ENCODE measurements at regions not wholly inside any gene's neighbourhood (a gene's known extent, or its start where the extent isn't known, plus 50 kb on each side); places are given as distances from the start of the nearest gene placed in this dataset.
A peak's percentile ranks its signal among the peaks of the same experiment; 100 is the strongest.
"Not testable (repeated sequence)": the region's sequence is repeated elsewhere in the genome, so short reads cannot be mapped to it uniquely, and the experiment has no call there.

GRCh38 chr3:55297245-55297644 is 189.9 kb downstream of the WNT5A start:
- no peak for DNase-seq (ENCODE audit: low spot score)

- DNase-seq (ENCODE audit: low spot score) = no peak
These were observed 190.3 kb downstream of the WNT5A start for GRCh38 chr3:55296791-55297190.

DNA sequence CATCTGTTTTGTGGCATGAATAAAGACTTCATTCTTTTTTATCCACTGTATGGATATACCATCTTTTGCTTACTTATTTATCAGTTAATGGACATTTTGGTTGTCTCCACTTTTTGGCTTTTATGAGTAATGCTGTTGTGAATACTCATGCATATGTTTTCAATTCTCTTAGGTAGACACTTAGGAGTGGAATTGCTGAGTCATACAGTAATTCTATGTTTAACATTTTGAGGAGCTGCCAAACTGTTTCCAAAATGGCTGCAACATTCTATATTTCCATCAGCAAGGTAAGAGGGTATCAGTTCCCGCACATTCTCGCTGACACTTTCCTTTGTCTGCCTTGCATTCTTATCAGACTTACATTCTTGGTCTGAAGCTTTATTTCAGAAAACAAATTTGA is 191.1 kb downstream of the WNT5A start:
- DNase-seq (ENCODE audit: low spot score) = no peak

GRCh38 chr3:55294557-55294956 is 192.5 kb downstream of the WNT5A start:
- no peak for DNase-seq (ENCODE audit: low spot score)

DNA sequence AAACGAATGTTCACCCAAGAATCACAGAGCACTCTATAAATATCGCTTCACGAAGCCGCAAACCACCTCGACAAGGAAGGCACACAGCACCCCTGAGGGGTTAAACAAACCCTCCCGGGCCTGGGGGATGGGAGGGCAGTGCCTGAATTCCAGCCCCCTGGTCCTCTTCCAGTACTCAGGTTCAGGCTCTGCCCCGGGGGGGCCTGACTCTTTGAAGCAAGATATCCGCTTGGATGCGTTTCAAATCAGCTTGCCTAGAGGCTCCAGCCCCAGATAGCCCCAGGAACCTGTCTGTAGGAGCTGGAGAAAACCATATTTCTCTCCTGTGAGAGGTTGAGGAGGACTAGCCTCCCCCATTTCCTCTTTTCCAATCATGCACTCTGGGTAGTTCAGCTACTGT is 194.7 kb downstream of the WNT5A start:
- no peak for DNase-seq (ENCODE audit: low spot score)

DNA sequence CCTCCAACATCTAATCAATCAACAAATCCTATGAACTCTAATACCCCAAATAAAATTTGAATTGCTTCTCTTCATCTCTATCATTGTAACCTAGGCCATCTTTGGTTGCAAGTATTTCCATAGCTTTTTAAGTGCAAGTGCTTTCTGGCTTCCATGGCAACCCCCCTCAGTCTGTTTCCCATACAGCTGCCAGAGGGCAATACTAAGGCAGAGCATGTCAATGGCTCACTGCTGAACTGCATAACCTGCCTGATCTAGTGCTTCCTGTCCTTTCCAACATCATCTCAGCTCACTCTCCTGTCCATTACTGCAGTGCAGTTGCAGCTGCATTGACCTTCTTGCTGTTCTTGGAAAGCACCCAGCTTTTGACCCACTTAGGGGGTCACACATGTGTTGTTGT is 198.4 kb downstream of the WNT5A start:
- DNase-seq (ENCODE audit: low spot score) = no peak

GRCh38 chr3:55286693-55287092 is 200.4 kb downstream of the WNT5A start:
- no peak for DNase-seq (ENCODE audit: low spot score)

DNA sequence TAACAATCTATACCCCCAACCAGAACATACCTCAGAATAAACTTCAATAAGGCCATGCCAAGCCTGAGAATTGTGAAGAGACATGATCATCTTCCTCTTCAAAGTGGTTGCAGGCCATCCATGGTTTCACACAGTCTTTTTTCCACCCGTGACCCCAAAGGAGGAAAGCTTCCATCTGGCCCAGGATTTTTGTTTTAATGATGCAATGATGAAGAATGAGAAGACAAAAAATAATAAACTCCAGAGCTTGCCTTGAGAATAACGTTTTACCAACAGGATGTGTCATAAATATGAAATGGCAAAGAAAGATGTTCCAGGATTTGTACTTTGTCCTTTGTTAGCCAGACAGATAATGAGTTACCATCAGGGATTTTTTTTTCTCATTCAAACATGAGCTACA is 201.9 kb downstream of the WNT5A start:
- no peak for DNase-seq (ENCODE audit: low spot score)

DNA sequence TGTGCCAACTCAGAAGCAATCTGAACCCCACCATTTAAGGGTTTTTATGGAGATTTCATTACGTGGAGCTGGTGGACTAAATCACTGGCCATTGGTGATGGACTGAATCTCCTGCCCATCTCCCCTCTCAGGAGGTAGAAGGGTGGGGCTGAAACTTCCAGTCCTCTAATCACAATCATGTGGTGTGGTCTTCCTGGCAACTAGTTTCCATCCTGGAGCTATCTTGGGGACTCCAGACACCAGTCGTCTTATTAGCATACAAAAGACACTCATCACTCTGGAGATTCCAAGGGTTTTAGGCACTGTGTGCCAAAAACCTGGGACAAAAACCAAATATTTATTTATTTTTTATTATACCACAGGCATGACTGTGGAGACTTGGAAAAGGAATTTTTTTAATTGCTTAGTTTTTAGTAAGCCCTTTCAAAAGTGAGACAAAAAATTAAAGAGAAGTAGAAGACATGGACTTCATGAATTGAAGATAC is 203.6 kb downstream of the WNT5A start:
- no peak for DNase-seq (ENCODE audit: low spot score)

DNA sequence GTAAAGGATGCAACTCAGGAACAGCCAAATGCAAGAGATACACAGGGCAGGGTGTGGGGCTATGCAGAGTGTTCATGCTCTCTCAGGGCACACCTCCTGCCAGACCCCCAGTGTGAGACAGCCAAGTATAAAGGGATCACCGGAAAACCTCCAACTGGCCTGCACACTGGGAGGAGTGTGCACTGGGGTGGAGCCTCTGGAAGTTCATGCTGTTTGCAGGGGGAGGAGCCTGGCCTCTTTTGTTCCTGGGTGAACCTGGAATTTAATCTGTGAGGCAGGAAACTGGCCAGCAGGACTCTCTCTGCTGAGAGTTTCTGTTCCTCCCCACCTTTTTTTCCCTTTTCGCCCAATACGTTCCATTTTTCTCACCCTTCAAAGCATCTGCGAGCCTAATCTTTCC is 204.1 kb downstream of the WNT5A start:
- DNase-seq (ENCODE audit: low spot score) = no peak

DNA sequence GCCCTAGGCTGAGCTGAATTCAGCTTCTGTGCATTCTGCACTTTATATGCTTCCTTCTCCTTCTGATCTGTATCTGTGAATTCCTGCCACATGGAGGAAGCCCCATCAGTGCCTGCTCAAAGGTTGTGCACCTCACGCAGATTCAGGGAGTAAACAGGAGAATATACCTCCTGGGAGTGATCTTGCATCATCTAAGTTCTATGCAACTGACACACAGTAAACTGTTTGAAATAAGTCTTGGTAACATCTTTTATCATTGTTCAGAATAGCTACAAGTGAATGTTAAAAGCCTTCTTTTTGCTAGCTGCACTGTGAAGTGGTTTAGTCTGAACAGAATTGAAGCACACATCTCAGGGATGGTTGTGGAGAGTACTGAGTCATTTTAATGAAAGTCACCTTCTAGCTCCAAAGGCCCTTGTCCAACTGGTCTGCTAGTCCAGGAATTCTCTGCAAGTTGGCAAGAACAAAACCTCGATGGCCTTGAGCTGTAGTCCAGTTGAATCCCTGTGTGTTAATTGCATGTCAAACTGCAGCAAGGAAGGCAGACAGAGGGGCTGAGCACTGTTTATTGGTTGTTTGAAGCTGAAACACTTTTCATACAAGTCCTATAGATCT is 215.0 kb downstream of the WNT5A start:
- no peak for DNase-seq (ENCODE audit: low spot score)

GRCh38 chr3:55271549-55271948 is 215.6 kb downstream of the WNT5A start:
- peak; percentile 16 for DNase-seq (ENCODE audit: low spot score)

DNA sequence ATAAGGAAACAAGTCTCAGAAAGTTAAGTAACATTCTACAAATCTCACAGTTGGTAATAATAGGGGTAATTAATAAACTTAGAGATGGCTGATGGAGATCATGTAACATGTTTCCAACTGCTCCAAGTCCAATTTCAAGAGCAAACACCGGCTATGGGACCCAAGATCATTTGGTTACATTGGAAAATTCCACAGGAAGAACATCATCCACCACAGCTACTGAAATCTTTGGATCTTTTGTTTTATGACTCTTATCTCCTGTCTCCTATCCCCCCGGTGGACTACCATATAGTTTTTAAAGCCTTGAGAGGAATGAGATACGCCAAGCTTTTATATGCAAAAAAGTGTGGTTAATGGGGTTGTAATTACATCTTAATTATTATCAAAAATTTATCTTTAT is 216.1 kb downstream of the WNT5A start:
- no peak for DNase-seq (ENCODE audit: low spot score)

DNA sequence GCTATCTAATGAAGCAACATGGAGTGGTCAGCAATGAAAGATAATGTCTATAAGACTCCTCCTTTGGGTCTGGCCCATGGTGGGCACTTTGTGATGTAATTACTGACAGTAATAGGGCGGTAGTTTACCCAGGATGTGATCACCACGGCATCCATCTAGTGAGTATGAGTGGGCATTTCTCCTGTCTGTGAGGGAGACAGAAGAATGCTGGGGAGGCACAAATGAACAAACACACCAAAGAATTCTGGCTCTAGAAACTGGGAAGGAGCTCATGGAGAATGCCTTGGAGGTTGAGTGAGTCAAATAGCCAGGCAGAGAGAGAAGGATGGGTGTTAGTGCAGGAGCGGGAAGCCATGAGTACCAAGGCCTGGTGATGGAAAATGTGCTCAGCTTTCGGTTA is 217.5 kb downstream of the WNT5A start:
- DNase-seq (ENCODE audit: low spot score) = no peak

GRCh38 chr3:55269096-55269495 is 218.0 kb downstream of the WNT5A start:
- no peak for DNase-seq (ENCODE audit: low spot score)

- DNase-seq (ENCODE audit: low spot score) = no peak
These were observed 219.7 kb downstream of the WNT5A start for GRCh38 chr3:55267206-55267930.

DNA sequence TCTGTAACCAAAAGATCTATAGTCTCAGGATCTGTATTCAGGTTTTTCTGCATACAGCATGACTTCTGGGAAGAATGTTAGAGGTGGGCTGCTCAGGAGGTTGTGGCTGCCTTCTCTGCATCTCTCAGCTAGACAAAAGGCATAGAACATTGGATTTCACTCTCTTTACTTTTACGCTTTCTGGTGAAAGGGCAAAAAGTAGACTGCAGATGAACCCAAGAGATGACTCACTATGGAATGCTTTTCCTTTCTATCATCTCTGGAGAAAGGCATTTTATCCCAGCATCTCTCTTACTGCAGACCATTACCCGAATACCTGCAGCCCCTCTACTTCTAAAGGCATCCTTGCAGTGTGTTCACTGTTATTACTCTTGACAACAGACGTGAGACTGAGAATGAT is 222.2 kb downstream of the WNT5A start:
- DNase-seq (ENCODE audit: low spot score) = no peak

DNA sequence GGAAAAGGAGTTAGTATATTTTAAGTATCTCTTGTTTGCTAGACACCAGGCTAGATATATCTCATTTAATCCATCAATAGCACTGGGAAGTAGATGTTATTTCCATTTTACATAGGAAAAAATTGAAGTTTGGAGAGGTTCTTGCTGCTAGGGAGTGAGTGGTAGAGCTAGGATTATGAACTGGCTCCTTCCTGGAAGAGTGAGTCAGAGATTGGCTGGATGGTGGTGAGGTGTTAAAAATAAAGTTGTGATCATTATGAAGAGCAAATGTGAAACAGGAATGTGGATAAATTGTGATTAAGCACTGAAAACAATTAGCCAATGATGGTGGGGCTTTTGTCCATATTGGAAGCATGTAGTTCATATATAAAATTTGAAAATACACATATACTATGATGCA is 234.2 kb downstream of the WNT5A start:
- no peak for DNase-seq (ENCODE audit: low spot score)

DNA sequence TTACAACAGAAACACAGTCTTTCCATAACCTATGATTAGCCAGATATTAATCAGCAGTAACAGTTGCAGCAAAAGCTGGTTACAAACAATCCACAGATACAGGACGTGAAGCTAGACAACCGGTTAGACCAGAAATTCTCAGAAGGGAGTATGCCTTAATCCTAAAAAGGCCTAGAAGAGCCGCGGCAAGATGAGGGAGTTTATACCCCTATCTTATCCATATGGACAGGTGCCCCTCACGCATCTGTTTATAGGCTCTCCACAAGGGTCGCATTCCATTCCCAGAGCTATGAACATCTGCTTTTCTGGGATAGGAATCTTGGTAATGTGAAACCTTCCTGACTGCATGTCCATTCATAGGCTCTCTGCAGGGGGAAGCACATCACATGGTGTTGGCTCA is 237.9 kb downstream of the WNT5A start:
- DNase-seq (ENCODE audit: low spot score) = not testable (repeated sequence)

DNA sequence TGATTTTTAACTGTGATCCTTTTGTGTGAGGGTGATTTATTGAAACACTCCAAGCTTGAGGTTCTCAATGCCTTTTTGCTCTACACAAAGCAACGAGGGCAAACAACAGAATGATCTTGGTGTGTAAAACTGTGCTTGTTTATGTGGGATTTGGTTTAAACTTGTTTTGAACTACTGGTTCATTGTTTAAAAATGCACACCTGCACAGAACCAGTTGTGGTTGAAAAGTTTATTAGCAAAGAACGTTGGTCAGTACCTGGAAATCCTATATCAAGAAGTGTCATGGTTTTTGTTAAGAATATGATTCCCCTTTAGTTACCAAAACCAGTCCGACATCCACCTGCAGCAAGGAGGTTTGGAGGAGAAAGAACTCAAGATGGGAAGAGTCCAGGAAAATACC is 239.4 kb downstream of the WNT5A start:
- DNase-seq (ENCODE audit: low spot score) = no peak

DNA sequence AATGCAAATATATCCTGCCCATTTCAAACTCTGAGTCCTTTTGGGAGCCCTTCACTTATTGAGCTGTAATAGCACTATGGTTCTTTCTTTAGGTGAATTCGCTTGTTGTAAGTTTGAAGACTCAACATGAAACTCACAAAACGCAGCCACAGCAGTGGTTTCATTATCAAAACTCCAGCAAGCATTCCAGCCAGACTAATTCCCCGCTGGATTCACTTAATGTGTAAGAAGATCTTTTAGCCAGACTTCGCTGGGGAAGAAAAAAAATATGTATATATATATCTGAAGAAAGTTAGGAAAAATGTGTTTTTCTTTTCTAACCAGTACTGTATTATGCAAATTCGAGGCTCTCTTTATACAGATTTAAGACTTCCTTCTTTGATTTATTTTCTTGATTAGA is 241.1 kb downstream of the WNT5A start:
- no peak for DNase-seq (ENCODE audit: low spot score)

DNA sequence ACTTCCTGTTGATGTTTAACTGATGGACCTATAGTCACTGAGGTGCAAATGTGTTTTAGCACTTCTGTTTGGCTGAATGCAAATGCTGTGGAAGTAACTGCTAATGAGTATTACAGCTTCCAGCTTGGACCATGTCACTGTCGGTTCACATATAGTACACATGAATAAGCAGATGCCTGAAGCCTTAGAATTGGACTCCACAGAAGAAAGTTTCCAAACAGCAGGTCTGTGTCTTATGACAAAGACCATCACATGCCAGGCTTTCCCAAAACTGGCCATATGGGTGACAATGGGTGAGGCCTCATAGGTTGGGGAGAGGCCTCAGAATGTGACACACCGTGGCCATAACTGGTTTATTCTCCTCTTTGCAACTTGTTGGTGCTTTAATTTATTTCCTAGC is 241.8 kb downstream of the WNT5A start:
- no peak for DNase-seq (ENCODE audit: low spot score)

GRCh38 chr3:55244247-55244646 is 242.9 kb downstream of the WNT5A start:
- no peak for DNase-seq (ENCODE audit: low spot score)

DNA sequence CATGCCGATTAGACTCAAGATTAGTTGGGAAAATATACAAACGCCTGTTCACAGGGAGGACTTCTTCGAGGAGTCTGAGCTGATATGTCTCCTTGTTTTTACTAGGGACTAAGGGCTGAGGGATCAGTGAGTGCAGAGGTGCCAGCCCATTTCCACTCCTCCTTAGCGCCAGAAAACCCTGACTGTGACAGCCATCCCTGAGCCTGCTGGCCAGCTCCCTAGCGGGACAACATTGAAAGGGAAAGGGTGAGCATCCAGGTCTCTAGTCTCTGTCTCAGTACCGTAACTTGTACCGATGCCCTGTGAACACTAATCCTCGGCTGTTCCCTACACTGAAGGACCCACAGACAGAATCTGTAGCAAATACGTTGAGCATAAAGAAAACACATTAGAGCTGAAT is 243.4 kb downstream of the WNT5A start:
- DNase-seq (ENCODE audit: low spot score) = no peak
